Neural cell (in vitro differentiated cells): ENCODE measurements at regions not wholly inside any gene's neighbourhood (a gene's known extent, or its start where the extent isn't known, plus 50 kb on each side); places are given as distances from the start of the nearest gene placed in this dataset.

Experiments used
- H2AFZ ChIP-seq: fragments of 200-600, 300-800 bp; sonication (generic), shearing (Covaris generic); 2 replicates; pipeline ENCODE4 v1.6.0; 2014; ENCODE audit warnings: low read depth, mild to moderate bottlenecking, antibody characterized with exemption, low read length, moderate library complexity
- H3F3A ChIP-seq: fragments of 200-600 bp; shearing (Covaris generic); 2 replicates; pipeline ENCODE4 v1.6.1; 2016; ENCODE audit warnings: mild to moderate bottlenecking, moderate library complexity, mixed read lengths, antibody characterized with exemption, low read length; ENCODE audit not compliant: insufficient read depth, poor library complexity, severe bottlenecking
- H3K27ac ChIP-seq: fragments of 200-600, 300-800 bp; sonication (generic), shearing (Covaris generic); 2 replicates; pipeline ENCODE4 v1.5.1; 2014; ENCODE audit warnings: mild to moderate bottlenecking, low read length, moderate library complexity
- H3K27me3 ChIP-seq: fragments of 300-800, 200-600 bp; sonication (generic), shearing (Covaris generic); 2 replicates; pipeline ENCODE4 v1.6.0; 2014; ENCODE audit warnings: mild to moderate bottlenecking, low read depth, low read length, moderate library complexity; ENCODE audit not compliant: insufficient read depth
- H3K36me3 ChIP-seq: fragments of 300-800, 200-600 bp; sonication (generic), shearing (Covaris generic); 2 replicates; pipeline ENCODE4 v1.5.1; 2014; ENCODE audit warnings: mild to moderate bottlenecking, antibody characterized with exemption, low read length, moderate library complexity; ENCODE audit not compliant: insufficient read depth
- H3K4me2 ChIP-seq: fragments of 300-800, 200-600 bp; sonication (generic), shearing (Covaris generic); 2 replicates; pipeline ENCODE4 v1.6.0; 2014; ENCODE audit warnings: mild to moderate bottlenecking, low read length
- H3K4me3 ChIP-seq: fragments of 300-800, 200-600 bp; sonication (generic), shearing (Covaris generic); 2 replicates; pipeline ENCODE4 v1.5.1; 2014; ENCODE audit warnings: mild to moderate bottlenecking, low read length, moderate library complexity
- H3K79me2 ChIP-seq: fragments of 200-600 bp; shearing (Covaris generic); replicated peaks from 2 replicates; pipeline ENCODE4 v1.6.0; 2014; ENCODE audit warnings: mild to moderate bottlenecking, low read length, moderate library complexity; ENCODE audit not compliant: insufficient read depth
- H3K9ac ChIP-seq: fragments of 300-800, 200-600 bp; sonication (generic), shearing (Covaris generic); 2 replicates; pipeline ENCODE4 v1.6.1; 2016; ENCODE audit warnings: mild to moderate bottlenecking, low read length, mixed read lengths
- H3K9me2 ChIP-seq: fragments of 200-600 bp; shearing (Covaris generic); 2 replicates; pipeline ENCODE4 v1.6.1; 2016; ENCODE audit warnings: mild to moderate bottlenecking, low read length, mixed read lengths; ENCODE audit not compliant: insufficient read depth
- H3K9me3 ChIP-seq: fragments of 200-600, 300-800 bp; sonication (generic), shearing (Covaris generic); 2 replicates; pipeline ENCODE4 v1.6.1; 2016; ENCODE audit warnings: mild to moderate bottlenecking, mixed run types, low read length, moderate library complexity, mixed read lengths
- H4K20me1 ChIP-seq: fragments of 200-600 bp; shearing (Covaris generic); 2 replicates; pipeline ENCODE4 v1.6.1; 2016; ENCODE audit warnings: mild to moderate bottlenecking, mixed run types; ENCODE audit not compliant: insufficient read depth
- CTCF ChIP-seq: fragments of 450-650 bp; IDR thresholded peaks from 2 replicates; pipeline ENCODE4 v1.5.1; 2014; ENCODE audit warnings: antibody characterized with exemption, mild to moderate bottlenecking, moderate library complexity; ENCODE audit not compliant: poor library complexity, severe bottlenecking
- EP300 ChIP-seq: fragments of 450-650 bp; conservative IDR thresholded peaks from 2 replicates; pipeline ENCODE4 v1.6.1; 2014; ENCODE audit warnings: antibody characterized with exemption, mild to moderate bottlenecking, moderate library complexity; ENCODE audit not compliant: poor library complexity, severe bottlenecking
- EZH2 ChIP-seq: fragments of 200-600, 300-800 bp; shearing (Covaris generic), sonication (generic); IDR thresholded peaks from 2 replicates; pipeline ENCODE4 v1.6.1; 2014; ENCODE audit warnings: antibody characterized with exemption, low read length, borderline replicate concordance, mild to moderate bottlenecking; ENCODE audit not compliant: insufficient read depth, poor library complexity, severe bottlenecking
- MXI1 ChIP-seq: fragments of 450-650 bp; conservative IDR thresholded peaks from 2 replicates; pipeline ENCODE4 v1.6.1; 2014; ENCODE audit warnings: antibody characterized with exemption, mild to moderate bottlenecking; ENCODE audit not compliant: poor library complexity, severe bottlenecking
- POLR2AphosphoS5 ChIP-seq: IDR thresholded peaks from 2 replicates; pipeline ENCODE4 v1.6.1; 2012
- RAD21 ChIP-seq: fragments of 450-650 bp; conservative IDR thresholded peaks from 2 replicates; pipeline ENCODE4 v1.6.1; 2014; ENCODE audit warnings: antibody characterized with exemption, mild to moderate bottlenecking, moderate library complexity
- REST ChIP-seq: IDR thresholded peaks from 2 replicates; pipeline ENCODE4 v1.6.1; 2012; ENCODE audit warnings: borderline replicate concordance
- SMC3 ChIP-seq: fragments of 450-650 bp; conservative IDR thresholded peaks from 2 replicates; pipeline ENCODE4 v1.6.1; 2014; ENCODE audit warnings: antibody characterized with exemption, mild to moderate bottlenecking, moderate library complexity; ENCODE audit not compliant: poor library complexity
- TAF1 ChIP-seq: IDR thresholded peaks from 2 replicates; pipeline ENCODE4 v1.6.1; 2012; ENCODE audit warnings: low read depth

- Histone ChIP-seq H2AFZ (no peak overlapping the region), H3K9me2 (no peaks in the 10 kb centered on the region), H3K27ac (no peak overlapping the region), H3K27me3 (no peaks in the 10 kb centered on the region), H3F3A (no peaks in the 10 kb centered on the region), H3K4me2 (no peak overlapping the region), H3K9ac (no peak overlapping the region), H3K36me3 (no peaks in the 10 kb centered on the region), H3K79me2 (no peaks in the 10 kb centered on the region), H3K9me3 (no peaks in the 10 kb centered on the region), H3K4me3 (no peak overlapping the region), H4K20me1 (no peaks in the 10 kb centered on the region)
- TF ChIP-seq SMC3 (no peak), RAD21 (no peak), MXI1 (no peak), REST (no peak), CTCF (no peak), EP300 (no peak), POLR2AphosphoS5 (no peak), EZH2 (no peak), TAF1 (no peak)
These were observed 965.0 kb downstream of the DCDC2C start for GRCh38 chr2:4668381-4668780.

DNA sequence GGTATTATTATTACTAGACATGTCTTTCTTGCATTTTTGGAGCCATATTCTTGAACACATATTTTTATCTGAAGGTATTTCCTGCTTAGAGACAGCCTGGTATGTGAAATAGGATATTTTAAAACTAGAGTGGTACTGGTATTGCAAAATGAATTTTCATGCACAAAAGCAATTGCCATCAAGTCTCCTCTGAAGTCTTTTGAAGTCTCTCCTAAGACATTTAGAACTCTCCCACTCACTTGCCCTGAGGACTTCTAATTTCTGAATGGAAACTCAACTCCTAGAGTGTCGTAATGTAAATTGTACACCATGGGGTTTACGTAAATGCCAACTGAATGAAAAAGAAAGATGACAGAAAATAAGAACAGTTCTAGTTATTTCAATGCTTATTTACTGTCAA lies 967.0 kb downstream of the DCDC2C start:
- no peaks in the 10 kb centered on the region for H3K79me2 ChIP-seq
- H2AFZ ChIP-seq: no peak overlapping the region
- H3K9ac ChIP-seq: no peak overlapping the region
- TF ChIP-seq CTCF (no peak), EZH2 (no peak), SMC3 (no peak), MXI1 (no peak), POLR2AphosphoS5 (no peak), RAD21 (no peak), REST (no peak), TAF1 (no peak), EP300 (no peak)
- H3K4me3 ChIP-seq: no peak overlapping the region
- H4K20me1 ChIP-seq: no peaks in the 10 kb centered on the region
- no peaks in the 10 kb centered on the region for H3K27me3 ChIP-seq
- H3K27ac ChIP-seq: no peak overlapping the region
- no peaks in the 10 kb centered on the region for H3K9me3 ChIP-seq
- H3K9me2 ChIP-seq: no peaks in the 10 kb centered on the region
- no peak overlapping the region for H3K4me2 ChIP-seq
- H3F3A ChIP-seq: no peaks in the 10 kb centered on the region
- no peaks in the 10 kb centered on the region for H3K36me3 ChIP-seq
